ENCODE measurements at regions not wholly inside any gene's neighbourhood (a gene's known extent, or its start where the extent isn't known, plus 50 kb on each side); places are given as distances from the start of the nearest gene placed in this dataset.

- no peak overlapping the region for H3K27ac ChIP-seq (ENCODE audit: low read depth in 2 of 2, low read length in 2 of 2)
- H3K36me3 ChIP-seq (ENCODE audit: control insufficient read depth in 2 of 3, insufficient read depth in 3 of 3, low read length in 3 of 3), result no peaks in the 10 kb centered on the region
- no peak for FAIRE-seq
- no peak overlapping the region for H3K4me3 ChIP-seq (ENCODE audit: low read length in 3 of 3)
- intact Hi-C loops (cut with DNase I), result no loop called here
- no peaks in the 10 kb centered on the region for H3K9me3 ChIP-seq (ENCODE audit: control insufficient read depth in 2 of 3, insufficient read depth in 1 of 3, low read length in 3 of 3)
- H3K27me3 ChIP-seq (ENCODE audit: control insufficient read depth, insufficient read depth, low read length), result no peaks in the 10 kb centered on the region
- H3K9ac ChIP-seq (ENCODE audit: low read length in 3 of 3), result no peak overlapping the region
- no peak for TF ChIP-seq CTCF (IDR thresholded peaks at IDR 0.05; ENCODE audit: borderline replicate concordance, extremely low read depth, insufficient read depth)
- H3K4me1 ChIP-seq (ENCODE audit: control insufficient read depth in 2 of 3, insufficient read depth in 2 of 3, low read depth in 1 of 3, low read length in 3 of 3), result peaks cover 0 to 6% (median 0%) of the 10 kb centered on the region in 3 donors
- DNase-seq, result no peak
Observed at GRCh38 chr3:16052964-16053363, 121.5 kb upstream of the GALNT15 start.

DNA sequence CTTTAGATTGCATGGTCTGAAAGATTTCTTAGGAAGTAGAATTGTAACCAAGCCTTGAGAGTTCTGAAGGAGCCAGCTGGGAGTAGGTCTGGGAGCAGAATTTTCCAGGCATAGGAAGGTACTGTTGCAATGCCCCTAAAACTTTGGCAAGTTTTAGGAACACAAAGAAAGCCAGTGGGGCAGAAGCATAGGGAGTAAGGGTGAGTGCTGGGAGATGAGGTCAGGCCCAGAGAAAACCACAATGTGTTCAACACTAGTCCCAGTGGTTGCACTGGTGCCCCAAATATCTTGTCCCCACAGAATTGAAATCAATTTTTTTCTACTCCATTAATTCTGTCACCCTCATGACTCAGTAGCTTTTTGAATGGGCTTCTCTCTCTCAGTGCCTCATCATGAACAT lies 120.7 kb upstream of the GALNT15 start:
- intact Hi-C loops (cut with DNase I), result no loop called here
- DNase-seq (no peak), FAIRE-seq (no peak)
- H3K9me3 ChIP-seq (ENCODE audit: control insufficient read depth in 2 of 3, insufficient read depth in 1 of 3, low read length in 3 of 3), result no peaks in the 10 kb centered on the region
- H3K4me3 ChIP-seq (ENCODE audit: low read length in 3 of 3), result no peak overlapping the region
- no peak overlapping the region for H3K27ac ChIP-seq (ENCODE audit: low read depth in 2 of 2, low read length in 2 of 2)
- peaks cover 0 to 3% (median 0%) of the 10 kb centered on the region in 3 donors for H3K4me1 ChIP-seq (ENCODE audit: control insufficient read depth in 2 of 3, insufficient read depth in 2 of 3, low read depth in 1 of 3, low read length in 3 of 3)
- no peak for TF ChIP-seq CTCF (IDR thresholded peaks at IDR 0.05; ENCODE audit: borderline replicate concordance, extremely low read depth, insufficient read depth)
- no peaks in the 10 kb centered on the region for H3K27me3 ChIP-seq (ENCODE audit: control insufficient read depth, insufficient read depth, low read length)
- H3K9ac ChIP-seq (ENCODE audit: low read length in 3 of 3), result no peak overlapping the region
- H3K36me3 ChIP-seq (ENCODE audit: control insufficient read depth in 2 of 3, insufficient read depth in 3 of 3, low read length in 3 of 3), result no peaks in the 10 kb centered on the region

DNA sequence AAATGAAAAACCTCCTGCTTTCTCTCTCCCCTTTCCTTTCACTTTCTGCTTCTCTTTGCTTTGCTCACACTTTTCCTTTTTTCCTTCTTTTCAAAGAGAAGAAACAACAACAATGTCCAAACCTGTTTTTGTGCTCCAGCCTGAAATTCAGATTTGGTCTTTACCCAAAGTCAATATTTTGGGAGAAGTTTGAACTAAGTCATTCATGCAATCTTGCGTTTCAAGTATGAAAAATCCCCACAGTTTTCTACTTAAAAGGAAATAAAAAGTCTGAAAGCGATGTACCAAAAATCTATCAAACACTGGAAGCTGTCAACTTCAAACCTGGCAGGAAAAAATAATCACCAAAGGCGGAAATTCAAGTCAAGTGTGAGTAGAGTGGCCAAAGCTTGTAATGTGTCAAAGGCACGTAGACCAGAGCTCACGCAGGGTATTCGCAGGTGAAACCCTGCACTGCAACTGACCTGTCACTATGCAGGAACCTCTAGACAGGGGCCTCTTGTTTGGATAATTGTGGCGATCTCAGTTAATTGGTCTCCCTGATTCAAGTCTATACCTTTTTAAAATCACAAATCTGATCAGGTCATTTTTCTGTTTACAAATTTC lies 118.8 kb upstream of the GALNT15 start:
- H3K9me3 ChIP-seq (ENCODE audit: control insufficient read depth in 2 of 3, insufficient read depth in 1 of 3, low read length in 3 of 3), result no peaks in the 10 kb centered on the region
- H3K4me1 ChIP-seq (ENCODE audit: control insufficient read depth in 2 of 3, insufficient read depth in 2 of 3, low read depth in 1 of 3, low read length in 3 of 3), result peaks cover 0 to 5% (median 4%) of the 10 kb centered on the region in 3 donors
- peak overlapping the region in 1 of 2 donors; percentile 62 for H3K27ac ChIP-seq (ENCODE audit: low read depth in 2 of 2, low read length in 2 of 2)
- no peak for TF ChIP-seq CTCF (IDR thresholded peaks at IDR 0.05; ENCODE audit: borderline replicate concordance, extremely low read depth, insufficient read depth)
- no peak overlapping the region for H3K4me3 ChIP-seq (ENCODE audit: low read length in 3 of 3)
- intact Hi-C loops (cut with DNase I), result no loop called here
- FAIRE-seq (no peak), DNase-seq (peak in 1 of 5 donors; percentile 45)
- no peaks in the 10 kb centered on the region for H3K27me3 ChIP-seq (ENCODE audit: control insufficient read depth, insufficient read depth, low read length)
- H3K36me3 ChIP-seq (ENCODE audit: control insufficient read depth in 2 of 3, insufficient read depth in 3 of 3, low read length in 3 of 3), result no peaks in the 10 kb centered on the region
- peak overlapping the region in 1 of 3 donors; percentile 41 for H3K9ac ChIP-seq (ENCODE audit: low read length in 3 of 3)

DNA sequence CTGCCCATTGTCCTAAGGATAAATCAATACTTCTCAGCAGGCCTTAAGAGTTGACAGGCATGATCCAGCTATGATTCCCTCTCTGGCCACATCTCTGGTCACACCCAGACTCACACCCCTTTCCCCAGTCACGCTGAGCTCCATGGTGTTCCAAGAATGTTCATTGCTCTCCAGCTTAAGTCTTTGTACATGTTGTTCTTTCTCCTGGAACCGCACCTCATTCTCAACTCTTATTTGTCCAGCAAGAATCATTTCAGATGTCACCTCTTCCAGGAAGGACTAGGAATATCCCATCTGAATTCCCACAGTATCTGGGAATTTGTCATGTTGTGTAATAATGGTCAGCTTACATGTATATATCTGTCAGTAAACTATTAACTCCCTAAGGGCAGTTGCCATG lies 118.3 kb upstream of the GALNT15 start:
- Histone ChIP-seq H3K27ac (ENCODE audit: low read depth in 2 of 2, low read length in 2 of 2) (peak overlapping the region in 1 of 2 donors; percentile 62), H3K9me3 (ENCODE audit: control insufficient read depth in 2 of 3, insufficient read depth in 1 of 3, low read length in 3 of 3) (no peaks in the 10 kb centered on the region), H3K9ac (ENCODE audit: low read length in 3 of 3) (no peak overlapping the region), H3K36me3 (ENCODE audit: control insufficient read depth in 2 of 3, insufficient read depth in 3 of 3, low read length in 3 of 3) (no peaks in the 10 kb centered on the region), H3K4me1 (ENCODE audit: control insufficient read depth in 2 of 3, insufficient read depth in 2 of 3, low read depth in 1 of 3, low read length in 3 of 3) (peaks cover 0 to 5% (median 4%) of the 10 kb centered on the region in 3 donors), H3K4me3 (ENCODE audit: low read length in 3 of 3) (no peak overlapping the region), H3K27me3 (ENCODE audit: control insufficient read depth, insufficient read depth, low read length) (no peaks in the 10 kb centered on the region)
- intact Hi-C loops (cut with DNase I), result no loop called here
- no peak for TF ChIP-seq CTCF (IDR thresholded peaks at IDR 0.05; ENCODE audit: borderline replicate concordance, extremely low read depth, insufficient read depth)
- FAIRE-seq (no peak), DNase-seq (no peak)

Data from kidney (tissue), 13 donors.